ENCODE measurements at regions not wholly inside any gene's neighbourhood (a gene's known extent, or its start where the extent isn't known, plus 50 kb on each side); places are given as distances from the start of the nearest gene placed in this dataset.

- ATAC-seq (ENCODE audit: insufficient read depth, low FRiP score) (no peak), DNase-seq (peak; percentile 69 to 92 (median 88))
- Histone ChIP-seq H3K4me1 (ENCODE audit: control insufficient read depth in 5 of 5, insufficient read depth in 5 of 5, low read length in 5 of 5) (peaks cover 0 to 7% (median 0%) of the 10 kb centered on the region in 5 donors), H3K36me3 (ENCODE audit: control insufficient read depth in 4 of 4, insufficient read depth in 4 of 4, low read length in 4 of 4) (peaks cover 0 to 1% (median 0%) of the 10 kb centered on the region in 4 donors), H3K27me3 (ENCODE audit: control insufficient read depth in 3 of 3, insufficient read depth in 3 of 3, low read length in 2 of 3) (no peaks in the 10 kb centered on the region), H3K4me3 (no peak overlapping the region), H3K27ac (ENCODE audit: low read depth in 1 of 2, low read length in 1 of 2) (no peak overlapping the region), H3K9me3 (ENCODE audit: control insufficient read depth in 4 of 4, insufficient read depth in 3 of 4, low read length in 3 of 4) (peaks cover 0 to 4% (median 0%) of the 10 kb centered on the region in 4 donors), H3K9ac (ENCODE audit: insufficient read depth in 1 of 2, low read length in 2 of 2) (no peak overlapping the region)
- WGBS, 2 donors, result 39 to 51% methylated on average over 3 of the region's 3 CpGs
- no peak for TF ChIP-seq CTCF (IDR thresholded peaks at IDR 0.05; ENCODE audit: control extremely low read depth, extremely low read depth)
These were observed 242.1 kb downstream of the SOD2 start for GRCh38 chr6:159450815-159451465.

- no peak for TF ChIP-seq CTCF (IDR thresholded peaks at IDR 0.05; ENCODE audit: control extremely low read depth, extremely low read depth)
- WGBS, 2 donors, result 74 to 81% methylated on average over 6 of the region's 6 CpGs
- ATAC-seq (ENCODE audit: insufficient read depth, low FRiP score), result no peak
These were observed 246.7 kb downstream of the SOD2 start for GRCh38 chr6:159446340-159446739.

GRCh38 chr6:159445351-159445750 is 247.7 kb downstream of the SOD2 start:
- DNase-seq, result no peak
- 86 to 87% methylated on average over 4 of the region's 4 CpGs for WGBS, 2 donors
- H3K9ac ChIP-seq (ENCODE audit: insufficient read depth in 1 of 2, low read length in 2 of 2), result no peak overlapping the region

More at GRCh38 chr6:159446340-159446739, 246.7 kb downstream of the SOD2 start:
- H3K36me3 ChIP-seq (ENCODE audit: control insufficient read depth in 4 of 4, insufficient read depth in 4 of 4, low read length in 4 of 4), result no peaks in the 10 kb centered on the region
- no peak overlapping the region for H3K4me3 ChIP-seq
- DNase-seq, result no peak
- peaks cover 0 to 2% (median 0%) of the 10 kb centered on the region in 3 donors for H3K27me3 ChIP-seq (ENCODE audit: control insufficient read depth in 3 of 3, insufficient read depth in 3 of 3, low read length in 2 of 3)
- H3K27ac ChIP-seq (ENCODE audit: low read depth in 1 of 2, low read length in 1 of 2), result no peak overlapping the region
- H3K9ac ChIP-seq (ENCODE audit: insufficient read depth in 1 of 2, low read length in 2 of 2), result no peak overlapping the region
- H3K9me3 ChIP-seq (ENCODE audit: control insufficient read depth in 4 of 4, insufficient read depth in 3 of 4, low read length in 3 of 4), result peaks cover 0 to 10% (median 0%) of the 10 kb centered on the region in 4 donors
- H3K4me1 ChIP-seq (ENCODE audit: control insufficient read depth in 5 of 5, insufficient read depth in 5 of 5, low read length in 5 of 5), result peaks cover 0 to 7% (median 0%) of the 10 kb centered on the region in 5 donors

More at GRCh38 chr6:159445351-159445750, 247.7 kb downstream of the SOD2 start:
- Histone ChIP-seq H3K36me3 (ENCODE audit: control insufficient read depth in 4 of 4, insufficient read depth in 4 of 4, low read length in 4 of 4) (no peaks in the 10 kb centered on the region), H3K4me3 (no peak overlapping the region), H3K9me3 (ENCODE audit: control insufficient read depth in 4 of 4, insufficient read depth in 3 of 4, low read length in 3 of 4) (peaks cover 0 to 10% (median 0%) of the 10 kb centered on the region in 4 donors), H3K4me1 (ENCODE audit: control insufficient read depth in 5 of 5, insufficient read depth in 5 of 5, low read length in 5 of 5) (no peaks in the 10 kb centered on the region), H3K27me3 (ENCODE audit: control insufficient read depth in 3 of 3, insufficient read depth in 3 of 3, low read length in 2 of 3) (peaks cover 0 to 2% (median 0%) of the 10 kb centered on the region in 3 donors), H3K27ac (ENCODE audit: low read depth in 1 of 2, low read length in 1 of 2) (no peak overlapping the region)
- ATAC-seq (ENCODE audit: insufficient read depth, low FRiP score), result no peak
- TF ChIP-seq CTCF (IDR thresholded peaks at IDR 0.05; ENCODE audit: control extremely low read depth, extremely low read depth), result no peak

All from lung (tissue), 11 donors.